ENCODE measurements at regions not wholly inside any gene's neighbourhood (a gene's known extent, or its start where the extent isn't known, plus 50 kb on each side); places are given as distances from the start of the nearest gene placed in this dataset.
"Not testable (repeated sequence)": the region's sequence is repeated elsewhere in the genome, so short reads cannot be mapped to it uniquely, and the experiment has no call there.

GRCh38 chr9:117864385-117865057 is 160.3 kb downstream of the TLR4 start:
- DNase-seq = no peak

DNA sequence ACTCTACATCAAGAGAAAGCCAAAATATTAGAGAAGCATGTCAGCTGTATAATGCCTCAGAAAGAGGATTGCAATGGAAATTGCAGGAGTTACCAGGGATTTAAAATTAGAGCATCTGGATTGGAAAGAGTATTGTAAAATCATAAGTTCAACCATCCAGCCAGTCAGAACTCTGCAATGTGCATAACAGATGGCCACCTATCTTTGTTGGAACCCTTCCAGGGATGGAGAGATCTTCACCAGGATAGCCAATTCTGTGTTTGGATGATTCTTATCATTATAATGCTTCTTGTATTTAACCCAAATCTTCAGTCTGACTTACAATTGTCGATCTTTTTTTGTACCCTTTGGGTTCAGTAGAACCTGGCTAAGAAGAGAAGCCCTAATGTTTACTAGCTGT is 164.4 kb downstream of the TLR4 start:
- DNase-seq = no peak

GRCh38 chr9:117869287-117869686 is 165.1 kb downstream of the TLR4 start:
- DNase-seq = no peak

- DNase-seq = no peak
Measured at GRCh38 chr9:117869712-117870111, 165.5 kb downstream of the TLR4 start.

GRCh38 chr9:117873664-117874063 is 169.5 kb downstream of the TLR4 start:
- DNase-seq = no peak

DNA sequence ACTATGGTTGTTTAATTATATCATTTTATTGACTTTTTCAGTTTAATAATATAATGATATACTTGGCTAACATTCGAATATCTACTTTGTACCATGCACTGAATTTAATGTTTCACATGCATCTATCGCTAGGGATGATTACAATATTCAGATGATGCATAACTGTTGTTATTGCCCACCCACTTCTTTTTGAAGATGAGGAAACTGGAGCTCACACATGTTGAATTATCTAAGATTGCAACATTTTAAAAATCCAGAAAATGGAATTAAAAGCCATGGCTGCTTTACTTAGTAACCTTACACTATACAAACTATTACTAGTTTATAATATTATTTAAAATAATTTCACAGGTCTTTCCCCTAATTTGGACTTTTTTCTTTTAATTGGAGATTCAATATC is 171.7 kb downstream of the TLR4 start:
- DNase-seq = no peak

DNA sequence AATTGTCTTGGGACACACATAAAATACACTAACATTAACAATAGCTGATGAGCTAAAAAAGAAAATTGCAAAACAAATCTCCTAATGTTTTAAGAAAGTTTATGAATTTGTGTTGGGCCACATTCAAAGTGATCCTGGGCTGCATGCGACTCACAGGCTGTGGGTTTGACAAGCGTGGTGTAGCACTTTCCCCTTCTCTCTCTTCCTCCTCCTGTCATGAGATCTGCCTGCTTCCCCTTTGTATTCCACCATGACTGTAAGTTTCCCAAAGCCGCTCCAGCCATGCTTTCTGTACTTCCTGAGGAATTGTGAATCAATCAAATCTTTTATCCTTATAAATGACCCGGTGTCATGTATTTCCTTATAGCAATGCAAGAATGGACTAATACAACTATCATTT is 178.0 kb downstream of the TLR4 start:
- no peak for DNase-seq

DNA sequence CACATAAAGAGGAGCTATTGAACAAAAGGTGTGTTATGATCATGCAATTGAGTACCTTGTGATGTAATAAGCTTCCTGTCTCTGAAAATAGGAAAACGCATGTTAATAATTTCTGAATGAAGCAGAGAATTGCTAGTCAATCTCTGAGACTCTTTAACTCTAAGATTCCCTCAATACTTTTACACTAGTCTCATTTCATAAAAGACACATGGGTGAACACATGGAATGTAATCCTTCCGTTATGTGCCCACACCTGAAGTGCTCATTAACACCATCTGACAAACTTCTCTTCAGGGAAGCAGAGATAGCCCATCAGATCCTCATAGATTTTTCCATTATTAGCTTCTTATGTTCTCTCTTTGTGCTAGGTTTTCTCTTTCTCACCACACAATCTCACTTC is 182.4 kb downstream of the TLR4 start:
- DNase-seq = no peak

DNA sequence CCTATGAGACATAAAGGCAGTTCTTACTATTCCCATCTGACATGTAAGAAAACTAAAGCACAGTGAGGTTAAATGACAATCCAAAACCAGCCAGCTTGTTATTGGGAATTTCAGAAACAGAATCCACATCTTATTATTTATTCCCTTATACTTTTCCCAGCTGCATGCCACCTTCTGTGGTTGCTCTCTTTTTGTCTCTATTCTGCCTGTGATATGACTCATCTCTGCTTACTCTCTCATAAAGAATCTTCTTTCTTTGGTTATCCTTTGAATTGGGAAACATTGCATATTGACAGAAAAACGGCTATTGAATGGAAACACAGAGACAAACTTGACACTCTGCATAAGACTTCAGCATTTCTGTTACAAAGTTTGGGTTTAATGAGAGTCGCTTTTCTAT is 183.2 kb downstream of the TLR4 start:
- no peak for DNase-seq

GRCh38 chr9:117887941-117888340 is 183.7 kb downstream of the TLR4 start:
- DNase-seq = no peak

DNA sequence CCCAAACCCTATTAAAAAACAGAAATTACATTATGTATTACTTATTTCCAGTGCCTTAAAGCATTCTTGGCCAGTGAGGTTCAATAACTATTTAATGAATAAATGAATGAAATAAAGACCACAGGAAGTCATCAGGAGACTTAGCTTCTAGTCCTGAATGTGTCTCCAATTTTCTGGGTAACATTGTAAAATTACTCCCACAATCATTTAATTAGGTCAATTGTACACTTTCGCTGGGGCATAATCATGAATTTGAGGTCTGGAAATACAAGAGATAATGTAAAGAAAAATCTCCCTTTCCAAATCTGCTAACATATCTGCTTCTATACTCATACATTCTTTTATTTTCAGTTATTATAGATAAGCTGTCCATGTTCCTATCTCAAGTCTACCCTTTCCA is 199.2 kb downstream of the TLR4 start:
- no peak for DNase-seq

DNA sequence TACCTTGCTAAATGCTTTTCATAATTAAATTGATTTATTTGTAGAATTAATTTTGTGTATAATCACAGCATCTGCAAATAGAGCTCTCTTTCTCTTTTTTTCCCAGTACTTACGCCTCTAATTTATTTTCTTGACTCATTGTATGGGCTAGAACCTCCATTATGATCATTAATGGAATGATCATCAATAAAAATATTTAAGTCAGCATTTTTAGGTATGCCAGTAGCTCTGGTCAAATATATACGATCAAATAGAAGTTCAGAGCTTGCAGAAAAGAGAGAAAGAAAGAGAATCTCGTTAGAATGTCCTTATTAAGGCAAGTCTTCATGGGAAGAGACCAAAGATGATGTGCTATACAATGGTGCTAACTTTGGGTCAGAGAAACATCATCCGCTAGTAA is 202.6 kb downstream of the TLR4 start:
- DNase-seq = no peak

DNA sequence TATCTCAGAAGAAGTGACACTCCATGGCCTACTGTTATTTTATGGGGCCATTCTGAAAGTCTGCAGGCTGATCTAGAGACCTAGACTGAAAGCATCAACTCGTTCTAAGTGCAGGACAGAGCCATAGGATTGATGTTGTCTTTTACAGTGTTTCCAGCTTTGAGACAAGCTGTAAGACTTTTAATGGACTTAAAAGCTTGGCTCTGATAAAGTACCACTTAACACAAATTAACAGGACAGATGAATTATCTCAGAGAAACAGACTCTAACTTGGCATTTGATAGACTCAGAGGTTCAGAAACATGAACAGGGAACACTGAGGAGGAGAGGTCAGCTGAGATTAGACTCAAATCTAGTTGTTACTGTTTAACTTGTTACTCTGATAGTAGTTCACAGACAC is 203.2 kb downstream of the TLR4 start:
- no peak for DNase-seq

DNA sequence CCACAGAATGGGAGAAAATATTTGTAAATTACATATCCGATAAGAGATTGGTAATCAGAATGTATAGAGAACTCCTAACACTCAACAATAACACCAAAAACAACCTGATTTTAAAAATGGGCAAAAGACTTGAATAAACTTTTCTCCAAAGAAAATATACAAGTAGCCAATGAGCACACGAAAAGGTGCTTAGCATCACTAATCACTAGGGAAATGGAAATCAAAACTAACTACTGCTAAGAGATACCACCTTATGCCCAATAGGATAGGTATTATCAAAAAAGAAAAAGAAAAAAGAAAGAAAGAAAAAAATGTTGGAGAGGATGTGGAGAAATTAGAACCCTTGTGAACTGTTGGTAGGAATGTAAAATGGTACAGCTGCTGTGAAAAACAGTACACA is 212.1 kb downstream of the TLR4 start:
- DNase-seq = no peak

- no peak for DNase-seq
Measured at GRCh38 chr9:117917873-117918272, 213.7 kb downstream of the TLR4 start.

DNA sequence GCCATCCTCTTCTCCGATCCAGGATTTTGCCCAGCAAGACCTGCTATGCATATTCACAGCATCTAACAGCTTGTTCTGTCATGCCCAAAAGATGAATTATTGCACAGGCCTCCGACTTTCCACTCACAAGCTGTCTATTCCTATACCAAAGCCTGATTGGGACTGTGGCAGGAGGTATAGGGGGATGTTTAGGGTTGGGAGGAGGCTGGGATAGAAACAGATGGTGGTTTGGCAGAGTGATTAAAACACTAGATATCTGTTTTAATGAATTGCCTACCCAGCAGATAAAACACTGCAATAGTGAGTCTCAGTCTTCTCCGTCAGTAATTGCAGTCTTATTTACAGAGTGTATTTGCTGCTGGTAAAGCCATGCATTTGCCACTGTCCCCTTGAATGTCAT is 215.3 kb downstream of the TLR4 start:
- DNase-seq = no peak

DNA sequence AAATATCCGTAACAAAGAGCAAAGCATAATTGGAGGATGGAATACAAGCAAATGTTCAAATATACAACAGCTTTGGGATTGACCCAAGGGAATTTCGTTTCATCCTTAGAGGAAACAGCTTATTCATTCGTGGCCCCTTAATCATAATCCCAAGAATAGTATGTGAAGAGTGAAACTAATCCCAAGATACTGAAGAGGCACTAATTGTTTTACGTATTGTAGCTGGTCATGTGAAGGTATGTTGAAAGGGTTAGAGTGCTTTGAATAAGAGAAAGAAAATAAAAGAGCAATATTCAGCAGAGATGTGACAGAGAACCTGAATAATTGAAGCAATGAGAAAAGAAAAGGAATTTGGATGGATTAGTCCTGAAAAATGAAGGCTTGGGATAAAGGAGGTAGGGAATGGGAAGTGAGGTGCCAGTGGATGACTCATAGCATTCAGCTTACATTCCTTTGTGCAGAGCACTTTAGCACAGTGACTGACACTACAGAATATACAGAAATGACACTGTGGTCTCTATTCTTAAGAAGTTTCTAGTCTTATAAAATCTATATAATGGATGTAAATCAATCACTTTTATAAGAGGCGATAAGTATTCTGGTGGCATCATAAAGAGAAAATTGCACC is 221.9 kb downstream of the TLR4 start:
- no peak for DNase-seq

GRCh38 chr9:117927354-117927753 is 223.2 kb downstream of the TLR4 start:
- DNase-seq = no peak

DNA sequence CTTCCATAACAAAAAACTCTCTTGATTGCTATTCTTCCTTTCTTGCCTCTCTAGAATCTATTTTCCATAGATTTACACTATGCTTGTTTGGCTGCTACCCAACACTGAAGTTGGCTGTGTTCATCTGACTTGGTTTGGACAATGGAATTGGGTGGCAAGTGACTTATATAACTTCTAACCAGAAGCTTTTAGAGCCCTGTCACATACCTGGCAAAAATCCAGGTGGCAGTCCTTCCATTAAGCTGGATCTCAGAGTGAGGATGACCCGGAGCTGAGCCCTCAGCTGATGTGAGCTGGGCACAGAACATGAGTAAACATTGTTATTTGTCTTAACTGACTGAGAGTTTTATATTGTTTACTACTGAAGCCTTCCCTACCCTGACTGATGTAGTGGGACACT is 225.7 kb downstream of the TLR4 start:
- no peak for DNase-seq

GRCh38 chr9:117932585-117932984 is 228.4 kb downstream of the TLR4 start:
- no peak for DNase-seq

DNA sequence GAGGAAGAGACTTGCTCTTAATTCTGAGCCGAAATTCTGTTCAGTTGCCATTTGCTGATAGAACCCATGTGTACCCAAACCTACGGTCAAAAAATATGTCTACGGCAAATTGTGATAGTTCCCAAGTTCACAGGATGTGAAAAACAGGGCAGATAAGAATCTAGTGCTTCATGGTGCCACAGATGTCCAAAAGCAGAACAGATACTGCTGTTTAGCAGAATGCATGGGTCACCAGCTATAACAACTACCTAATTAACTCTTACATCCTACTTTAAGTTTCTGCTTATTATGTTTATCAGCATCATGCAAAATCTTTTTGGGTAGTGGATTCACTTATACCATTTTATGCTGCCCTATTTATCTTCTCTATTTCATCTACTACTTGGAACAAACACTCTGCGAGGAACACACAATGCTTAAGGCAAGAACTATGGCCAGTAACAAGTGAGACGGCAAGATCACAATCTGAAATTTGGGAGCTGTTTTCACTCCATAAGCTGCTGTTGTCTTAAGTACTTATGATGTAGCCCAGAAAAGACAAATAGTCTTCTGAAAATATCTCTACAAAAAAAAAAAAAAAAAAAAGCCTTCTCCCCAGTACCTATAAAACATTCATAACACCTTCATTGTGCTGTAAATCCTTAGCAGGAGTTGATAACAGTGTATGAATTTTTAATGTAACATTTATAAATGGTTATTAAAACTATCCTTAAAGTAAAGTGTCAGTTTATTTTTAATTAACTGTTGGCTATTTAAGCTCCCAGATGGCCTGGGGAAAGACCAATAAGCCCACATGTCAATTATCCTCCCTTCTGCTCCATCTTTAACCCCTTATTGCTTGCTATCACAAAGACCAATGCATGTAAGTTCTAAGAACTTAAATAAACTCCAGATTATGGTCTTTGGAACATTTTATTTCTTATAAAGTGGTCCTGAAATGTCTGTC is 232.3 kb downstream of the TLR4 start:
- no peak for DNase-seq

DNA sequence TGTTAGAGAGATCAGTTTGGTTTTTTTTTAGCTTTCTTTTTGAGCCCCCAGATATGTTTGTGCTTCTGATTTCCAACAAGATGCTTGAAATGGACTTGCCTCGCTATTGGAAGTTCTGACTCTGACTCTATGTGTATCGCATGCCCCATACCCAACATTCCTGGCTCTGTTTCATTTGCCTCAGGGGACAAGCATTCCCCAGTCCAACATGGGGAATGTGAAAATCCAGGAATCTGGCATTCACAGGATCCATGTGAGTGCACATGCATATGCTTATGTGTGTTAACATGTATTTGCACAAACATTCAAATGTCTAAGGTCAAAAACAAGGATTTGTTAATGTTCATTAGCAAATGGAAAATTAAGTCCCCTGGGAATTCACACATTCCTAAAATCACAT is 233.9 kb downstream of the TLR4 start:
- no peak for DNase-seq

DNA sequence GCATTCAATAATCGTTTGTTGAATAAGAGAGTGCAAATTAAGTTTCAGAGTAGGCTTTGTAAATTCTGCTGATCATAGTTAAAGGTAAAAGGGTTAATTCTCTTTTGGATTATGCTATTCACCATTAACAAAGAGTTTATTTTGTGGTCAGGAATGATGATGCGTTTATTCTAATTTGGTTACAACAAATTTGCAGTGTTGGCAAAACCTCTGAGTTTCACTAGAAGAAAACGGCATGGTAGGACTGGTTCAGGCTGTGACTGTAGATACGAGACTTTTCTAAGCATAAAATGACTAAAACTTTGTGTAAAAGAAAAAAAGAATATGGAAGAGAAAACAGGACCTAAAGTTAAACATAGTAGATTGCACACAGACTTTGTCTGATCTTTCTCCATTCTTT is 234.7 kb downstream of the TLR4 start:
- no peak for DNase-seq

GRCh38 chr9:117944750-117945149 is 240.5 kb downstream of the TLR4 start:
- not testable (repeated sequence) for DNase-seq
